Ascending aorta (tissue), 2 donors: ENCODE measurements at regions not wholly inside any gene's neighbourhood (a gene's known extent, or its start where the extent isn't known, plus 50 kb on each side); places are given as distances from the start of the nearest gene placed in this dataset.

Source experiments
- DNase-seq, 2 donors: peaks; one replicate each; pipeline ENCODE4 v3.0.0-alpha.2; 2019; ENCODE audit warnings: low spot score in 2 of 2
- H3K27ac ChIP-seq, 2 donors: fragments of 200-600 bp; sonication (generic); one replicate each; pipeline ENCODE4 v1.5.1; 2016 to 2017; ENCODE audit warnings: mild to moderate bottlenecking in 1 of 2
- H3K27me3 ChIP-seq: fragments of 200-600 bp; sonication (generic); one replicate; pipeline ENCODE4 v1.5.1; 2017
- H3K36me3 ChIP-seq, 2 donors: fragments of 200-600 bp; sonication (generic); one replicate each; pipeline ENCODE4 v1.5.1; 2016
- H3K4me1 ChIP-seq, 2 donors: fragments of 200-600 bp; sonication (generic); one replicate each; pipeline ENCODE4 v1.5.1; 2016 to 2017; ENCODE audit warnings: mild to moderate bottlenecking in 1 of 2
- H3K4me3 ChIP-seq, 2 donors: fragments of 200-600 bp; sonication (generic); one replicate each; pipeline ENCODE4 v1.5.1; 2016 to 2017; ENCODE audit warnings: mild to moderate bottlenecking in 1 of 2
- H3K9me3 ChIP-seq, 2 donors: fragments of 200-600 bp; sonication (generic); one replicate each; pipeline ENCODE4 v1.5.1; 2016
- intact Hi-C: fragments of 100-400 bp; cut with DNase I; formaldehyde crosslinking; loops from one replicate; pipeline ENCODE4 v1.15.1; 2023
- TF ChIP-seq, protein P1 (sequence below), 3 experiments: fragments of 200-600 bp in 2 of 3; fragments of 450-650 bp in 1 of 3; sonication (generic) in 2 of 3; IDR thresholded peaks; one replicate each; pipeline ENCODE4 v1.5.1; 2016 to 2019; ENCODE audit warnings: antibody characterized with exemption in 3 of 3, mild to moderate bottlenecking in 1 of 3, moderate library complexity in 1 of 3

DNA sequence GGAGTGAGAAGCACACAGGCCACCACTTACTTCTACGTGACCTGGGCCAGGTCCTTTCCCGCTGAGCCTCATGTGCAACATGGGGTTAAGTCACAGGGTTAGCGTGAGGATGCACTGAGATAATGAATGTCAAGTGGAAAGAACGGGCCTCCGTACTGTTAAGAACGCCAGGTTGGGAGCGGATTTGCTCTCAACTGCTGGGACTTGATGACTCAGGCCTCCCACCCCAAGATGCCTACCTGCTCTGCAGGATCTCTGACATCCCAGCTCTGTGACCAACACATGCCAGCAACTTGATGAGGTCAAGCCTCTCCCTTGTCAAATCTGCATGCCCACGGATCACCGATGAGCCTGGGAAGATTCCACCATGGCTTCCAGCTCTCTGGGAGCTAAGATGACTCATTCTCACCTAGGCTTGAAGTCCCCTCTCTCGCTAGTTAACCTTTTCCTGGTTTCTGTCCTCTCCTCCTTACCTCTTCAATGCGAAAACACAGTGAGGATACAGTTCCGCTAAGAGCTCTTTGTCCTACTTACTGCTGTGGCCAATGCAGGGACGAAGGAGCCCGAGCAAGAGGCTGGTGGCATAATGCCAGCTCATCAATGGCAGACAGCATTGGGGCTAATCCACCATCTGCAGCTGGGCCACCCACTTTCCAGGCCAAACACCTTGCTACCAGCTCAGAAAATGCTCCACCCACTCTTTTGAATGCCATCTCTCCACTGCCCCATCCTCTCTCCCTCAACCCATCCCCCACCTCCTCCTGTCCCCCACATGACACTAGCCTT lies 67.6 kb downstream of the PJA1 start:
- H3K4me1 ChIP-seq: no peaks in the 10 kb centered on the region
- H3K27ac ChIP-seq: no peak overlapping the region
- H3K27me3 ChIP-seq: no peaks in the 10 kb centered on the region
- H3K9me3 ChIP-seq: no peaks in the 10 kb centered on the region
- no peak for DNase-seq
- no peak overlapping the region for H3K4me3 ChIP-seq
- intact Hi-C loops: loop anchor here (10.0 kb wide), 1 partner anchor 287 kb away; no protein-coding TSS in a partner anchor
- H3K36me3 ChIP-seq: no peaks in the 10 kb centered on the region
- TF ChIP-seq, protein P1, sequence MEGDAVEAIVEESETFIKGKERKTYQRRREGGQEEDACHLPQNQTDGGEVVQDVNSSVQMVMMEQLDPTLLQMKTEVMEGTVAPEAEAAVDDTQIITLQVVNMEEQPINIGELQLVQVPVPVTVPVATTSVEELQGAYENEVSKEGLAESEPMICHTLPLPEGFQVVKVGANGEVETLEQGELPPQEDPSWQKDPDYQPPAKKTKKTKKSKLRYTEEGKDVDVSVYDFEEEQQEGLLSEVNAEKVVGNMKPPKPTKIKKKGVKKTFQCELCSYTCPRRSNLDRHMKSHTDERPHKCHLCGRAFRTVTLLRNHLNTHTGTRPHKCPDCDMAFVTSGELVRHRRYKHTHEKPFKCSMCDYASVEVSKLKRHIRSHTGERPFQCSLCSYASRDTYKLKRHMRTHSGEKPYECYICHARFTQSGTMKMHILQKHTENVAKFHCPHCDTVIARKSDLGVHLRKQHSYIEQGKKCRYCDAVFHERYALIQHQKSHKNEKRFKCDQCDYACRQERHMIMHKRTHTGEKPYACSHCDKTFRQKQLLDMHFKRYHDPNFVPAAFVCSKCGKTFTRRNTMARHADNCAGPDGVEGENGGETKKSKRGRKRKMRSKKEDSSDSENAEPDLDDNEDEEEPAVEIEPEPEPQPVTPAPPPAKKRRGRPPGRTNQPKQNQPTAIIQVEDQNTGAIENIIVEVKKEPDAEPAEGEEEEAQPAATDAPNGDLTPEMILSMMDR (IDR thresholded peaks at IDR 0.05): no peak

DNA sequence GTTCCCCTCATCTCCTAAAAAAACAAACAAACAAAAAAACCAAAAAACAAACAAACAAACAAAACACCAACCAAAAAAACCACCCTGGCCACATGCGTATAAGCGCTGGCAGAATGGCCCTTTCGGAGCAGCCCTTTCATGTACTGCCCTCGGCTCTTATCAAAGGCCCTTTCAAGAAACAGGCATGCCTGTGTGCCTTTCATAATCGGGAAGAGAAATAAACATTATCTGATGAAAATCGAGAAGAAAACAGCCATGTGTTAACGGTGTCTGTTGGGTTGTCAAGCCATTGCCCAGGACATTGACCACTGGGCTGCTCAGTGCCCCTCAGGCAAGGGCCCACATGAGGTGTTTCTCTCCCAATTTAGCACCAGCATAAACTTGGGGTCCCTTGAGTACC lies 68.3 kb downstream of the PJA1 start:
- intact Hi-C loops: loop anchor here (10.0 kb wide), 1 partner anchor 288 kb away; no protein-coding TSS in a partner anchor
- DNase-seq: no peak
- Histone ChIP-seq H3K27ac (no peak overlapping the region), H3K27me3 (no peaks in the 10 kb centered on the region), H3K4me3 (no peak overlapping the region), H3K36me3 (no peaks in the 10 kb centered on the region), H3K9me3 (no peaks in the 10 kb centered on the region), H3K4me1 (no peaks in the 10 kb centered on the region)
- TF ChIP-seq, protein P1 (IDR thresholded peaks at IDR 0.05): no peak

DNA sequence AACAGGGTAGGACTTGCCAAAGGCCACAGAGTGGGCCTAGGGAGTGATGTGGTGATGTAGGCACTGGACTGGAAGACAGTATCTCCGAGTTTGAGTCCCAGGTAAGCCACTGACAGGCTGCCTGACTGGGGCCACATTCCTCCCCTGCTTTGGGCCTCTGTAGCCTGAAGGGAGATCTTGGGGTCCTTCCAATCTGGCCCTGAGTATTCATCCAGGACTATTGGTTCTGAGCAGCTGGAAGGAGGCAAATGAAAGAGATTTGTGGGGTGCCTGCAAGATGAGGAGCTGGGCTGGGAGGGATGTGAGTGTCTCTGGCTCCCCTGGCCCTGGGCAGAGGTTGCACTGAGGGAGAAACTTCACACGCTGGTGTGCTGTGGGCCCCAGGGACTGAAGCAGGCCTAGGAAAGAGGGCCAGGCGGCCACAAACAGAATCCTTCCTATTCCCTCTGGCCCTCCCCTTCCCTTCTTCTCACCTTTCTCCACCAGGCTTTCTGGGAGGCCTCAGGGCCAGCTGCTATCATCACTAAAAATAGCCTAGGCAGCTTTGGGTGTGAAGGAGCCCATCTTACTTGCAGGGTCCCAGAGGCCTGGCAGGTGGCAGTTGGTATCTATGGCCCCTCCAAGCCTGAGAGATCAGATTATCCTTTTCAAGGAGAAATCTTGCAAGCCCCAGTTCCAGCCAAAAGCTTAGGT lies 70.1 kb downstream of the PJA1 start:
- no peaks in the 10 kb centered on the region for H3K27me3 ChIP-seq
- no peak overlapping the region for H3K4me3 ChIP-seq

DNA sequence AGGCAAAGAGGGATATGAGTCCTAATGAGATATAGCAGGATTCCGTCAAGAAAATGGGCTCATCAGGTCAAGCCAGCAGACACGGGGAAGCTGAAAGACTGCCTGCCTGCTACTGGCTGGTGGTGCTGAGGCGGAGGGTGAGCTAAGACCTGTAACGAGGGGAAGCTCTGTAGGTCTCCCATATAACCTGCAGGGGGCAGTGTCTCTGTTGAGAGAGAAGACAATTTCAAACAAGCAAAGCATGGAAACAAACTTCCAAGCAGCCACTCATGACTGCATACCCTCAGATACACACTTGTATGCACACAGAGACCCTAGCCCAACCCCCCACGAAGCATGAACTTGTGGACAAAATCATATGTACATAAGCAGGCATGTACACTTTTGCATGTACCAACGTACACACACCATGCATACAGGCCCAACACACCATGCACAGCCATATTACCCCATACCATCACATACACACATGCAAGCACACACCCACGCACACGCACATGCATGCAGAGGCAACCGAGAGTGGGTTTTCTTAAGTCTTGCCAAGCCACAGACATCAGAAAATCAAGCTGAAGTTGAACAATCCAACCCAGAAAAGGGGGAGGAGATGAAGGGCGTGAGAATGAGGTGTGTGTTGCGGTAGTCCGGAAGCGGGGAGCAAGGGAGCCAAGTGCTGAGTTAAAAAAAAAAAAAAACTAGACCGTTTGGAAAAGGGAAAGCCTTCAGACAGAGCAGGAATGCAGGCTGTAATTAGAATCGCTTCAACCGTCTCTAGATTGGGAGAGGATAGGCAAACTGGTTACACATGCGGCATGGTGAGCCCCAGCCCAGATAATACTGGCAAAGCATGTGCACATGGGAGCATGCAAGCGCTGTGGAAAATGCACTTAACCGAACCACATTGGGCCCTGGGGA lies 71.0 kb downstream of the PJA1 start:
- peak in 1 of 2 donors; percentile 68 for DNase-seq
- no peaks in the 10 kb centered on the region for H3K27me3 ChIP-seq
- TF ChIP-seq, protein P1 (IDR thresholded peaks at IDR 0.05): peak; percentile 14 to 52 (median 36)
- H3K4me3 ChIP-seq: no peak overlapping the region
- no peaks in the 10 kb centered on the region for H3K9me3 ChIP-seq
- no peaks in the 10 kb centered on the region for H3K36me3 ChIP-seq
- intact Hi-C loops: loop anchor here (1.0 to 10.0 kb wide), 3 partner anchors 128 to 291 kb away; no protein-coding TSS in a partner anchor
- H3K27ac ChIP-seq: no peak overlapping the region
- no peaks in the 10 kb centered on the region for H3K4me1 ChIP-seq

More for the DNA sequence above, 70.1 kb downstream of the PJA1 start:
- Histone ChIP-seq H3K27ac (no peak overlapping the region), H3K9me3 (no peaks in the 10 kb centered on the region), H3K36me3 (no peaks in the 10 kb centered on the region), H3K4me1 (no peaks in the 10 kb centered on the region)
- TF ChIP-seq, protein P1 (IDR thresholded peaks at IDR 0.05): no peak
- intact Hi-C loops: loop anchor here (1.0 to 10.0 kb wide), 3 partner anchors 127 to 290 kb away; no protein-coding TSS in a partner anchor
- no peak for DNase-seq

DNA sequence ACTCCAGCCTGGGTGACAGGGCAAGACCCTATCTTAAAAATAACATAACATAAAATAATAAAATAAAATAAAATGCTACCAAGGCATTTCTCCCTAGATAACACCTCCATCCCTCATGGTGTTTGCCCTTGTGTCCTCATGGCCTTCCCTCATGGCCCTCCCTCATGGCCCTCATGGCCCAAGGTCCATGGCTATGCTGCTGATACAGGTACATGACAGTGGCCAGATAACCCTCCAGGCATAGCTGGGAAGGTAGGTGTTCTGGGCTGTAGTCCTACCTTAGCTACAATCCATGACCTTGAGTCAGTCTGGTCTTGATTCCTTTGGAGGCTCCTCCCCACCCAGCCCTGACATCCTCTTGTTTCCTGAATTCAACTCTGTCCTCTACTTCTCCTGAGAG lies 75.2 kb downstream of the PJA1 start:
- Histone ChIP-seq H3K4me1 (no peaks in the 10 kb centered on the region), H3K36me3 (no peaks in the 10 kb centered on the region), H3K9me3 (no peaks in the 10 kb centered on the region), H3K4me3 (no peak overlapping the region), H3K27ac (no peak overlapping the region), H3K27me3 (no peaks in the 10 kb centered on the region)
- DNase-seq: no peak
- TF ChIP-seq, protein P1 (IDR thresholded peaks at IDR 0.05): no peak
- intact Hi-C loops: loop anchor here (5.0 to 10.0 kb wide), 2 partner anchors 197 to 295 kb away; no protein-coding TSS in a partner anchor
